ENCODE measurements at regions not wholly inside any gene's neighbourhood (a gene's known extent, or its start where the extent isn't known, plus 50 kb on each side); places are given as distances from the start of the nearest gene placed in this dataset.

DNA sequence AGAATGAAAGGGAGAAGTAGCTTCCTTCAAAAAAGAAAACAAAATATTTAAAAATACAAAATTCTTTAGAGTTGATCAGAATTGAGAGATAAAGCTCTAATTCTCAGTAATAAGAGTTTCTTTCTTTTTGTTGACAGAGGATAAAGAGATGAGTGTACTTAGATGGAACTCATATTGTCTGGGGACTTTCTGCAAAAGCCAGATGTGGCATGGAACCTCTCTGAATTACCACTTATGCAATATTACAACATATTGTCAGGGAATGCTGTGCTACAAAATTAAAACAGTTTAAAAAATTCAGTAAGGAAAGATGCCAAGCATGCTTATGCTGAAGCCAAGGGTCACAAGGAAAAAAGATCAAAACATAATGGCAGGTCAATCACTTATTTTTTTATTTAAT, 386.6 kb upstream of the LRATD1 start:
- TF ChIP-seq POLR2A (IDR thresholded peaks at IDR 0.05; ENCODE audit: low read depth, low read length) (no peak), POLR2AphosphoS5 (IDR thresholded peaks at IDR 0.05; ENCODE audit: low read depth, low read length) (no peak), POU2F2 (IDR thresholded peaks at IDR 0.05; ENCODE audit: low read depth, low read length) (no peak), TAF1 (IDR thresholded peaks at IDR 0.05; ENCODE audit: low read depth, low read length) (no peak), SPI1 (IDR thresholded peaks at IDR 0.05; ENCODE audit: low read depth, low read length) (no peak), PAX5 (IDR thresholded peaks at IDR 0.05; ENCODE audit: insufficient read depth, low read length, severe bottlenecking) (no peak)
